Adrenal gland (tissue), 5 donors: ENCODE measurements at regions not wholly inside any gene's neighbourhood (a gene's known extent, or its start where the extent isn't known, plus 50 kb on each side); places are given as distances from the start of the nearest gene placed in this dataset.

Source experiments
- CTCF ChIP-seq, 6 experiments: fragments of 450-650 bp in 4 of 6; fragments of 200-600 bp in 2 of 6; sonication (generic) in 1 of 6; IDR thresholded peaks; 1 replicate in 5 of 6; 2 replicates in 1 of 6; pipeline versions ENCODE4 v1.5.1 to v1.8.0; 2016 to 2021; ENCODE audit warnings: antibody characterized with exemption in 6 of 6, mild to moderate bottlenecking in 2 of 6, moderate library complexity in 1 of 6
- POLR2A ChIP-seq, 2 donors: fragments of 450-650 bp; IDR thresholded peaks; one replicate each; pipeline ENCODE4 v1.6.1; 2017; ENCODE audit warnings: antibody characterized with exemption in 2 of 2, mild to moderate bottlenecking in 2 of 2, moderate library complexity in 1 of 2
- donor health status: DM: no; HTN: no; CAD: no.

DNA sequence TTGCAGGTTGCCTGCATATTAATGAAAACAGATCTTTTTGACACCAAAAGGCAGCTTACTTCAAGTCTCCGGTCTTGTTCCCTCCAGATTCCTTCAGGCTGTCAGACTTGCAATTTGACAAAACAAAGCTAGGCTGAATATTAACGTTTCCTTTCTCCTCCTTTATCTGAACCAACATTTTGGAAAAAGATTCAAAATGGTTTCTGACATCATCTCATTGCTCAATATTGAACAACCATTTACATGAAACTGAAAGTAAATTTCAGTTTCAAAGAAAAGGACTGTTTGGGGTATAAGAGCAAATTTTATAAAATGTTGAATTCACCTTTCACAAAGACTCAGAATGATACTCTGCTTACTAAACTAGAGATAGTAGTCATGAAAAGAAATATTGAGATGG lies 521.8 kb downstream of the KCNJ2 start:
- TF ChIP-seq CTCF (IDR thresholded peaks at IDR 0.05) (no peak), POLR2A (IDR thresholded peaks at IDR 0.05) (no peak)
